GM21515 (cell line): ENCODE measurements at regions not wholly inside any gene's neighbourhood (a gene's known extent, or its start where the extent isn't known, plus 50 kb on each side); places are given as distances from the start of the nearest gene placed in this dataset.

Experiments
- ATAC-seq: cut with Tn5 transposase; IDR thresholded peaks from one replicate; pipeline ENCODE4 v1.9.1; 2021; ENCODE audit not compliant: unreplicated experiment

GRCh38 chr2:21386666-21387065 is 262.9 kb downstream of the TDRD15 start:
- ATAC-seq: no peak

GRCh38 chr2:21392649-21393048 is 268.9 kb downstream of the TDRD15 start:
- ATAC-seq: no peak

GRCh38 chr2:21393173-21393572 is 269.4 kb downstream of the TDRD15 start:
- ATAC-seq: no peak

GRCh38 chr2:21395366-21395765 is 271.6 kb downstream of the TDRD15 start:
- no peak for ATAC-seq

GRCh38 chr2:21396252-21396651 is 272.5 kb downstream of the TDRD15 start:
- ATAC-seq: no peak

- ATAC-seq: no peak
Measured at GRCh38 chr2:21401022-21401698, 277.4 kb downstream of the TDRD15 start.

GRCh38 chr2:21404137-21404536 is 280.4 kb downstream of the TDRD15 start:
- ATAC-seq: no peak

GRCh38 chr2:21404827-21405625 is 281.3 kb downstream of the TDRD15 start:
- ATAC-seq: no peak

GRCh38 chr2:21406386-21406785 is 282.6 kb downstream of the TDRD15 start:
- ATAC-seq: no peak

- no peak for ATAC-seq
Measured at GRCh38 chr2:21406911-21407310, 283.1 kb downstream of the TDRD15 start.

- no peak for ATAC-seq
Measured at GRCh38 chr2:21407851-21408250, 284.1 kb downstream of the TDRD15 start.

- ATAC-seq: no peak
Measured at GRCh38 chr2:21411741-21412140, 288.0 kb downstream of the TDRD15 start.

- no peak for ATAC-seq
Measured at GRCh38 chr2:21412944-21413443, 289.2 kb downstream of the TDRD15 start.

GRCh38 chr2:21415234-21415633 is 291.5 kb downstream of the TDRD15 start:
- ATAC-seq: no peak

- ATAC-seq: no peak
Measured at GRCh38 chr2:21416226-21416625, 292.5 kb downstream of the TDRD15 start.

GRCh38 chr2:21418456-21418855 is 294.7 kb downstream of the TDRD15 start:
- no peak for ATAC-seq

GRCh38 chr2:21420553-21421335 is 297.0 kb downstream of the TDRD15 start:
- ATAC-seq: no peak

GRCh38 chr2:21422050-21422449 is 298.3 kb downstream of the TDRD15 start:
- ATAC-seq: no peak

GRCh38 chr2:21422724-21423522 is 299.2 kb downstream of the TDRD15 start:
- no peak for ATAC-seq

GRCh38 chr2:21423854-21424253 is 300.1 kb downstream of the TDRD15 start:
- no peak for ATAC-seq

GRCh38 chr2:21424375-21424774 is 300.6 kb downstream of the TDRD15 start:
- ATAC-seq: no peak
